ENCODE measurements at regions not wholly inside any gene's neighbourhood (a gene's known extent, or its start where the extent isn't known, plus 50 kb on each side); places are given as distances from the start of the nearest gene placed in this dataset.

DNA sequence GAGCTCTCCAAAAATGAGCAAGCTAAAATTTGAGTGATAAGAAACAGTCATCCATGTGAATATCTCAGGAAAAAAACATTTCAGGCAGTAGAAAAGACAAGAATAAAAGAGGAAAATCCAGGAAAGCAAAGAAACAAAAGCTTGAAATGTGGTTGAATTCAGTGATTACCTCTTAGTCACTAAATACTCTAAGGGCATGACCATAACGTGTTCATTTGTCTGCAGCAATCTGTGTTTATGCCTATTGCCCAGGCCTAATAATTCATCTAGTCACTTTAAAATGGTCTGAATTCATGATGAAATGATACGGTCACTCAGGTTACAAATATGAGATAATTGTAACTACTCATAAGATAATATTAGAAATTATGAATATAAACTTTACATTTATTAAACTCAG, 837.9 kb downstream of the STPG2 start:
- Histone ChIP-seq H3K4me3 (ENCODE audit: insufficient read depth, low read depth, low read length) (no peak overlapping the region), H4K91ac (ENCODE audit: insufficient read depth, low read depth, low read length) (no peak overlapping the region), H3K27me3 (ENCODE audit: control insufficient read depth, insufficient read depth, low read length) (no peaks in the 10 kb centered on the region), H3K14ac (replicated peaks; ENCODE audit: low read depth, low read length) (no peak overlapping the region), H3K4me2 (ENCODE audit: low read depth, low read length) (no peak overlapping the region), H4K20me1 (ENCODE audit: insufficient read depth, low read length) (no peaks in the 10 kb centered on the region), H2BK20ac (ENCODE audit: low read depth, low read length) (no peak overlapping the region), H3K27ac (ENCODE audit: insufficient read depth, low read length) (no peak overlapping the region), H2BK120ac (ENCODE audit: low read depth, low read length) (no peak overlapping the region), H2AK9ac (replicated peaks; ENCODE audit: low read depth, low read length, poor library complexity) (no peak overlapping the region), H3K9me3 (ENCODE audit: control insufficient read depth, insufficient read depth, low read length) (peaks cover 8% of the 10 kb centered on the region), H3K18ac (ENCODE audit: low read depth, low read length) (no peak overlapping the region), H3K56ac (ENCODE audit: extremely low read depth, insufficient read depth, low read length) (no peak overlapping the region), H3K23ac (ENCODE audit: low read depth, low read length) (no peak overlapping the region), H4K5ac (ENCODE audit: low read depth, low read length) (no peak overlapping the region), H2BK15ac (ENCODE audit: low read depth, low read length) (no peak overlapping the region), H2BK5ac (ENCODE audit: low read depth, low read length, poor library complexity, severe bottlenecking) (no peak overlapping the region), H3K9me1 (ENCODE audit: insufficient read depth, low read length) (no peaks in the 10 kb centered on the region), H3K79me1 (ENCODE audit: low read depth in 1 of 2, low read length in 2 of 2) (no peaks in the 10 kb centered on the region), H2AK5ac (ENCODE audit: low read depth, low read length) (no peak overlapping the region), H3K9ac (ENCODE audit: low read depth, low read length) (no peak overlapping the region), H4K8ac (ENCODE audit: low read depth in 2 of 2, low read length in 2 of 2) (no peak overlapping the region), H2AFZ (replicated peaks; ENCODE audit: low read length, poor library complexity) (no peak overlapping the region), H3K4me1 (ENCODE audit: control insufficient read depth, insufficient read depth, low read length) (no peaks in the 10 kb centered on the region), H3K36me3 (ENCODE audit: control insufficient read depth, insufficient read depth, low read length) (no peaks in the 10 kb centered on the region), H3K4ac (ENCODE audit: low read depth, low read length) (no peak overlapping the region)
- no CpG with 5 or more reads among the region's 2 CpGs for WGBS, 2 experiments (ENCODE audit: extremely low coverage in 2 of 2, insufficient read length in 1 of 2)
- ATAC-seq (ENCODE audit: low read depth) (no peak), DNase-seq (no peak)
- intact Hi-C loops (cut with micrococcal nuclease), result no loop called here
- no TSS peak for BruUV-seq (replicated peaks)
- in situ Hi-C loops (cut with MboI; ENCODE audit: low sequenced_read_pairs), result no loop called here
- ChIA-PET CTCF (no interaction called here), POLR2A (ENCODE audit: unreplicated experiment) (no interaction called here)
- dilution Hi-C loops (cut with HindIII; ENCODE audit: low sequenced_read_pairs, unreplicated experiment), result no loop called here
- no peak for TF ChIP-seq NFE2L2 (IDR thresholded peaks at IDR 0.05; ENCODE audit: low read depth, low read length)
- TF ChIP-seq BHLHE40 (IDR thresholded peaks at IDR 0.05; ENCODE audit: low read depth, low read length), result no peak
- TF ChIP-seq CEBPB (IDR thresholded peaks at IDR 0.05; ENCODE audit: low read depth, low read length), result no peak
- TF ChIP-seq FOS (IDR thresholded peaks at IDR 0.05; ENCODE audit: low read depth, low read length), result no peak
- no peak for TF ChIP-seq POLR2A (IDR thresholded peaks at IDR 0.05; ENCODE audit: low read depth, low read length)
- TF ChIP-seq, protein P1, sequence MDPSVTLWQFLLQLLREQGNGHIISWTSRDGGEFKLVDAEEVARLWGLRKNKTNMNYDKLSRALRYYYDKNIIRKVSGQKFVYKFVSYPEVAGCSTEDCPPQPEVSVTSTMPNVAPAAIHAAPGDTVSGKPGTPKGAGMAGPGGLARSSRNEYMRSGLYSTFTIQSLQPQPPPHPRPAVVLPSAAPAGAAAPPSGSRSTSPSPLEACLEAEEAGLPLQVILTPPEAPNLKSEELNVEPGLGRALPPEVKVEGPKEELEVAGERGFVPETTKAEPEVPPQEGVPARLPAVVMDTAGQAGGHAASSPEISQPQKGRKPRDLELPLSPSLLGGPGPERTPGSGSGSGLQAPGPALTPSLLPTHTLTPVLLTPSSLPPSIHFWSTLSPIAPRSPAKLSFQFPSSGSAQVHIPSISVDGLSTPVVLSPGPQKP (IDR thresholded peaks at IDR 0.05; ENCODE audit: borderline replicate concordance, low read depth, low read length), result no peak
- no peak for TF ChIP-seq MXI1 (IDR thresholded peaks at IDR 0.05; ENCODE audit: borderline replicate concordance, low read depth, low read length)
- TF ChIP-seq, protein P2, sequence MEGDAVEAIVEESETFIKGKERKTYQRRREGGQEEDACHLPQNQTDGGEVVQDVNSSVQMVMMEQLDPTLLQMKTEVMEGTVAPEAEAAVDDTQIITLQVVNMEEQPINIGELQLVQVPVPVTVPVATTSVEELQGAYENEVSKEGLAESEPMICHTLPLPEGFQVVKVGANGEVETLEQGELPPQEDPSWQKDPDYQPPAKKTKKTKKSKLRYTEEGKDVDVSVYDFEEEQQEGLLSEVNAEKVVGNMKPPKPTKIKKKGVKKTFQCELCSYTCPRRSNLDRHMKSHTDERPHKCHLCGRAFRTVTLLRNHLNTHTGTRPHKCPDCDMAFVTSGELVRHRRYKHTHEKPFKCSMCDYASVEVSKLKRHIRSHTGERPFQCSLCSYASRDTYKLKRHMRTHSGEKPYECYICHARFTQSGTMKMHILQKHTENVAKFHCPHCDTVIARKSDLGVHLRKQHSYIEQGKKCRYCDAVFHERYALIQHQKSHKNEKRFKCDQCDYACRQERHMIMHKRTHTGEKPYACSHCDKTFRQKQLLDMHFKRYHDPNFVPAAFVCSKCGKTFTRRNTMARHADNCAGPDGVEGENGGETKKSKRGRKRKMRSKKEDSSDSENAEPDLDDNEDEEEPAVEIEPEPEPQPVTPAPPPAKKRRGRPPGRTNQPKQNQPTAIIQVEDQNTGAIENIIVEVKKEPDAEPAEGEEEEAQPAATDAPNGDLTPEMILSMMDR (conservative IDR thresholded peaks at IDR 0.05; ENCODE audit: low read depth, low read length), result no peak
- TF ChIP-seq USF2 (IDR thresholded peaks at IDR 0.05; ENCODE audit: low read depth, low read length), result no peak
- TF ChIP-seq MAFK (IDR thresholded peaks at IDR 0.05; ENCODE audit: low read depth, low read length), result no peak
- no peak for TF ChIP-seq RFX5 (IDR thresholded peaks at IDR 0.05; ENCODE audit: low read depth, low read length)
- TF ChIP-seq RAD21 (IDR thresholded peaks at IDR 0.05; ENCODE audit: low read length), result no peak
- TF ChIP-seq RCOR1 (IDR thresholded peaks at IDR 0.05; ENCODE audit: insufficient replicate concordance, low read length), result no peak
- no peak for TF ChIP-seq SMC3 (IDR thresholded peaks at IDR 0.05; ENCODE audit: low read depth, low read length)
- TF ChIP-seq MAZ (IDR thresholded peaks at IDR 0.05; ENCODE audit: borderline replicate concordance, low read depth, low read length), result no peak
- no peak for TF ChIP-seq CHD1 (IDR thresholded peaks at IDR 0.05; ENCODE audit: low read depth, low read length)
